Activated T-helper 1 cell treated with anti-CD3 and anti-CD28 coated beads, Interleukin-12 subunit alpha, Interleukin-12 subunit beta, Interleukin-2, Interleukin-4 antibody, amounts not matched to agents 30 ng/mL and 10 ng/mL and 1 ng/mL, durations not matched to agents 14 hours and 24 hours and 36 hours (primary cell): ENCODE measurements at regions not wholly inside any gene's neighbourhood (a gene's known extent, or its start where the extent isn't known, plus 50 kb on each side); places are given as distances from the start of the nearest gene placed in this dataset.

ENCODE experiments used
- DNase-seq: peaks from one replicate; pipeline ENCODE4 v3.0.0; 2021; ENCODE audit warnings: low spot score
- H3K27ac Mint-ChIP-seq: one replicate; pipeline ENCODE4 v1.8.0; 2021; ENCODE audit warnings: mild to moderate bottlenecking, mixed read lengths
- H3K27me3 Mint-ChIP-seq: one replicate; pipeline ENCODE4 v1.8.0; 2022; ENCODE audit warnings: mild to moderate bottlenecking, moderate library complexity, mixed read lengths; ENCODE audit not compliant: insufficient read depth
- H3K36me3 Mint-ChIP-seq: one replicate; pipeline ENCODE4 v1.8.0; 2021; ENCODE audit warnings: low read depth, mixed read lengths
- H3K4me1 Mint-ChIP-seq: one replicate; pipeline ENCODE4 v1.8.0; 2021; ENCODE audit warnings: low read depth, mixed read lengths
- H3K4me3 Mint-ChIP-seq: one replicate; pipeline ENCODE4 v1.8.0; 2021; ENCODE audit warnings: mild to moderate bottlenecking, moderate library complexity, mixed read lengths
- H3K9me3 Mint-ChIP-seq: one replicate; pipeline ENCODE4 v1.8.0; 2021; ENCODE audit warnings: mixed read lengths
- intact Hi-C: fragments of 100-400 bp; cut with micrococcal nuclease; formaldehyde crosslinking; loops from one replicate; pipeline ENCODE4 v1.15.1; 2024

- no peaks in the 10 kb centered on the region for H3K36me3 Mint-ChIP-seq
Measured at GRCh38 chr6:104068281-104068680, 791.4 kb downstream of the HACE1 start.

GRCh38 chr6:104064876-104065275 lies 794.8 kb downstream of the HACE1 start:
- Mint-ChIP-seq H3K27ac (no peak overlapping the region), H3K4me3 (no peak overlapping the region), H3K36me3 (no peaks in the 10 kb centered on the region), H3K27me3 (no peaks in the 10 kb centered on the region), H3K4me1 (no peaks in the 10 kb centered on the region), H3K9me3 (no peaks in the 10 kb centered on the region)
- intact Hi-C loops, result no loop called here
- DNase-seq, result no peak

More at GRCh38 chr6:104068281-104068680, 791.4 kb downstream of the HACE1 start:
- Mint-ChIP-seq H3K27me3 (no peaks in the 10 kb centered on the region), H3K27ac (no peak overlapping the region), H3K4me1 (no peaks in the 10 kb centered on the region), H3K9me3 (no peaks in the 10 kb centered on the region), H3K4me3 (no peak overlapping the region)
- no peak for DNase-seq
- intact Hi-C loops, result no loop called here

- Mint-ChIP-seq H3K27me3 (no peaks in the 10 kb centered on the region), H3K9me3 (no peaks in the 10 kb centered on the region), H3K4me3 (no peak overlapping the region), H3K36me3 (no peaks in the 10 kb centered on the region), H3K4me1 (no peaks in the 10 kb centered on the region), H3K27ac (no peak overlapping the region)
- DNase-seq, result no peak
- intact Hi-C loops, result no loop called here
Measured at GRCh38 chr6:104050455-104050854, 809.3 kb downstream of the HACE1 start.

GRCh38 chr6:104046426-104046825 lies 813.3 kb downstream of the HACE1 start:
- intact Hi-C loops, result no loop called here
- H3K4me1 Mint-ChIP-seq, result no peaks in the 10 kb centered on the region

GRCh38 chr6:104031346-104031745 lies 828.4 kb downstream of the HACE1 start:
- H3K9me3 Mint-ChIP-seq, result no peaks in the 10 kb centered on the region
- intact Hi-C loops, result no loop called here
- H3K27ac Mint-ChIP-seq, result no peak overlapping the region
- no peaks in the 10 kb centered on the region for H3K4me1 Mint-ChIP-seq
- no peak overlapping the region for H3K4me3 Mint-ChIP-seq
- no peaks in the 10 kb centered on the region for H3K27me3 Mint-ChIP-seq
- DNase-seq, result no peak
- no peaks in the 10 kb centered on the region for H3K36me3 Mint-ChIP-seq

More at GRCh38 chr6:104046426-104046825, 813.3 kb downstream of the HACE1 start:
- Mint-ChIP-seq H3K4me3 (no peak overlapping the region), H3K36me3 (no peaks in the 10 kb centered on the region), H3K27me3 (no peaks in the 10 kb centered on the region), H3K9me3 (peaks cover 1% of the 10 kb centered on the region), H3K27ac (no peak overlapping the region)
- no peak for DNase-seq

GRCh38 chr6:104022126-104022525 lies 837.6 kb downstream of the HACE1 start:
- H3K4me3 Mint-ChIP-seq, result no peak overlapping the region
- no peak overlapping the region for H3K27ac Mint-ChIP-seq
- H3K4me1 Mint-ChIP-seq, result no peaks in the 10 kb centered on the region
- DNase-seq, result no peak
- intact Hi-C loops, result no loop called here
- H3K27me3 Mint-ChIP-seq, result no peaks in the 10 kb centered on the region
- H3K36me3 Mint-ChIP-seq, result no peaks in the 10 kb centered on the region
- no peaks in the 10 kb centered on the region for H3K9me3 Mint-ChIP-seq

DNA sequence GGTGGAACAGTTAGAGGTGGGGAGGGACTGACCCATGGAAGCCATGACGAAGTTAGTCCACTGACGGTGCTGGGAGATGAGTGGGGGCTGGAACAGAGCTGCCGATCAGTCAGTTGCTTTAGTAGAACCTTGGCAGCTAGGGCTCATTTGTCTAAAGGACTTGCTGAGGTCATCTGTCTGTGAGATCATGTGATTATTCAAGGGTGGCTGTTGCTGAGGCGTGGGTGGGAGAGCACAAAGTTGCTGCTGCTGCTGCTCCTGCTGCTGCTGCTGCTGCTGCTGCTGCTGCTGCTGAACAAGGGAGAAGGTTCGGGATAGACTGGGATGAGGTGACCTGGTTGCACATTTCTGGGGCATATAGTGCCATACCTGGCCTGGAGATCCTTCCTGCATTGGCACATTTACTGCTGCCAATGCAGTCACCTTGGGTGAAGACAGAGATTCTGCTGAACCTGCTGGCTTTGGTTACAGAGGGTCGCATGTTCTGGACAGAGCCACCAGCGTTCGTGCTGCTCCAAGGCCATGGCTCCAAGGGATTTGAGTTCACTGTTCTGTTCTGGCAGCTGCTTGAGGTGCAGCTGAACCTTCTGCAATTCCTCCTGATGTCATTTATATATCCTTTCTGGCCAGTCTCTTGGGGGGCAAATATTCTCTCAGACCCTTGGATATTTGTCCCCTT lies 840.5 kb downstream of the HACE1 start:
- Mint-ChIP-seq H3K4me3 (no peak overlapping the region), H3K4me1 (no peaks in the 10 kb centered on the region), H3K27me3 (no peaks in the 10 kb centered on the region), H3K36me3 (no peaks in the 10 kb centered on the region), H3K9me3 (no peaks in the 10 kb centered on the region), H3K27ac (no peak overlapping the region)
- intact Hi-C loops, result no loop called here
- no peak for DNase-seq

DNA sequence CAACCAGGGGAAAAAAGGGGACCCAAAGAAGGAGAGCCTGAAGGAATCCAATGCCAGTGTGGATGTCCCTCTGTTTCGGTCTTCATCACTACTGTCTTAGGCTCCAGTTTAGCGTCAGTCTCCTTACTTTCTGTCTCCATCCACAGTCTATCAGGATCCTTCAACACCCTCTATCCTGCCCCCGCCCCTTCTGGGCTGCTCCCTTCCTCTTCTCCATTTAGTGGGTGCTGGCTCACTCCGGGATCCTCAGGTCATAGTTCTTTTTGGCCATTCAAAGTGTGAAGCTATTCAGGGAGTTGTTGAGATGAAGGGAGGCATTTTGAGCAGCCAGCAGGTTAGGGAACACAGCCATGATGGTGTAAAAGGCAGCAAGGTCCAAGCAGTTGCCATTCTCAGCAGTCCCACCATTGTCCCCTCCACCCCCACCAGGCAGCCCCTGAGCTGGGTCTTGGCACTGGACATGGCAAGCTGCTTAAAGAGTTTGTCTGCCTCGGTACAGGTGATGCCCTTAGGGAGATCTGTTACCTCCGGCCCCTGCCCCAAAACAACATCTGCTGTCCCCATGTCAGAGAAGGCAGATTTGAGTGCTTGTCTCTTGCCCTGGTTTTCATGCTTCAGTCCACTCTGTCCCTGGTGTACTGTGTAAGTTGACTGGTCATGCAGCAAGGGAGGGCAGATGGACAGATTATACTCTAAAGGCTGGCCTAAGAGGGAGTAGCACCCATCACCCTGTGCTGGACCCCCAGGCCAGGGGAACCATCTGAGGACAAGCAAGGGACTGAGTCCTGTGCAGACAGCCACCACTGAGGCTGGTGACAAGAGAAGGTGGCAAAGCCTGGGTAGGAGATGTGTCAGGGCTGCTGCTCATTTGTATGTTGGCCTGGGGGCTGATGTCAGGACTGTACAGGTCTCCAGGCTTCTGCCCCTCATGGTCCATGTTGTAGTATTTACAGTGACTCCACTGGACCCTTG lies 842.0 kb downstream of the HACE1 start:
- no peak for DNase-seq
- intact Hi-C loops, result no loop called here
- Mint-ChIP-seq H3K9me3 (no peaks in the 10 kb centered on the region), H3K27ac (no peak overlapping the region), H3K4me1 (no peaks in the 10 kb centered on the region), H3K27me3 (no peaks in the 10 kb centered on the region), H3K36me3 (no peaks in the 10 kb centered on the region), H3K4me3 (no peak overlapping the region)

DNA sequence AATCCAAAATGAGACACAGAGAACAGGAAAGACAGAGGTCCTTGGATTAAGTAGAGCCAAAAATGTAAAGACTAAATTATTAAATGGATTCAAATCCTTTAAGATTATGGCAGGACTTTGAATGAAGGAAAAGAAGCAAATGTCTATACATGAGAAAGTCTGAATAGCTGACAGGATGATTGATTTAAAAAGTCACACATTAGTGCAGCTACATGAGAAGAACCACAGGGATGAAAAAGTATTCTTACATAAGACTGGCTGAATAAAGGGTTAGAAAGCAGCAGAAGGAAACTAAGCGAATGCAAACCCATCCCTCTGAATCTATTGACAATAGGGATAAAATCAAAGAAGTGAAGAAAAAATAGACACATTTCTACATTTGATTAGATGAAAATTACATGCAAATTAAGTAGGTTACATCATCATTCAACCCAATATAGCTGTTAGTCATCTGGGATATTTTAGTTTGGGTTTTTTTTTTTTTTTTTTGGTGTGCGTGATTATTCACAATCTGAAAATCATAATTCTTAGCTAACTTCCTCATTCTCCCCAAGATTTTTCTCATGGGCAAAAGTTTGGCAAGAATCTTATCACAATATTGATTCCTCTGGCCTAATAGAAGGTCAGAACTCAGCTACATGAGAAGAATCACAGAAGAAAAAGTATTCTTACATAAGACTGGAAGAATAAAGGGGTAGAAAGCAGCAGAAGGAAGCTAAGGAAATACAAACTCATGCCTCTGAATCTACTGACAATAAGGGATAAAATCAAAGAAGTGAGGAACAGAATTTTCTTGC lies 845.4 kb downstream of the HACE1 start:
- H3K9me3 Mint-ChIP-seq, result no peaks in the 10 kb centered on the region
- H3K27me3 Mint-ChIP-seq, result no peaks in the 10 kb centered on the region
- no peaks in the 10 kb centered on the region for H3K4me1 Mint-ChIP-seq
- no peak overlapping the region for H3K4me3 Mint-ChIP-seq
- intact Hi-C loops, result no loop called here
- H3K36me3 Mint-ChIP-seq, result no peaks in the 10 kb centered on the region
- no peak for DNase-seq
- no peak overlapping the region for H3K27ac Mint-ChIP-seq

DNA sequence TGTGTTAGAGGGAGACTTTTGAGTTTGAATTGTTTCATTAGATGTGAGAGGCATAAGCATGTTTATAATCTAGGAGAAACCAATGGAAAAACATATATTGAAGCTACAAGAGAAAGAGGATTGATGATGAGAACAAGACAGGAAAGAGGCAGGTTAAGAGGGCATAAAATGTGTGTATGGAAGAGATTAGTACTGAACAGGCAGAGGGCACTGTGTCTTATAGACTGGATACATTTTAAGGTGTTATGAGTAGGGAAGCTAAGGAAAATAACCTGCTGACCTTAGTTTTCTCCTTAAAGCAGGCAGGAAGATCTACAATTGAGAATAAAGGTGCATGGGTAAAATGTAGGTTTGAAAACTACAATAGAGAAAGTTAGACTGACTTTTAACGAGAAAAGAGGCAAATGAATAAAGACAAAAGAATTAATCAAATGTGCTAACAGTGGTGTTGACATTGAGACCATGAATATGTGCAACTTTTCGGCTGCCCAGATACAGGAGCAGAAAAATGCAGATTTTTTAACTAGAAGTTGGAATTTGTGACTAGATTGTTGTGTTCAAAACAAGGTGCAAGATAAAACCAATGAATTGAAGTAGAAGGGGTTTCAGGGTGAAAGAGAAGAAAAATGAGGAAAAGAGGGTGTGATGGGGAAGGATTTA lies 846.3 kb downstream of the HACE1 start:
- H3K27ac Mint-ChIP-seq, result no peak overlapping the region
- H3K36me3 Mint-ChIP-seq, result no peaks in the 10 kb centered on the region
- H3K27me3 Mint-ChIP-seq, result no peaks in the 10 kb centered on the region
- intact Hi-C loops, result no loop called here
- H3K4me3 Mint-ChIP-seq, result no peak overlapping the region
- H3K4me1 Mint-ChIP-seq, result no peaks in the 10 kb centered on the region
- no peaks in the 10 kb centered on the region for H3K9me3 Mint-ChIP-seq
- no peak for DNase-seq

DNA sequence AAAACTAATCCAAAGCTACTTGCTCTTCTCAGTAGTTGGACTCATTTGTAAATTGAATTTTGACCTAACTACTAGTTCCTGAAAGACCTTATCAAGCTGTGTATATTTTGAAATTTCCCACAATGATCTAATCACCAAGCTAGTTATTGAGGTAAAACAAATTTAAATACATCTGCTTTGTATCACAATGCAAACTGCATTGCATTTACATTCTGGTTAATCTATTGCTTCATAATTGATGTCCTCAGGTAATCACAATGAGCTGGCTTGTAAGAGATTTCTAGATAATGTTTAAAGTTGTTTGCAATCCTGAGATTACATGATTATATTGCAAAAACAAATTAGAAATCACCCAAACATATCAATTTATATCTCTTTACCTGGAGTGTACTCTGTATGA lies 848.8 kb downstream of the HACE1 start:
- H3K9me3 Mint-ChIP-seq, result no peaks in the 10 kb centered on the region
- H3K36me3 Mint-ChIP-seq, result no peaks in the 10 kb centered on the region
- intact Hi-C loops, result no loop called here
- no peak for DNase-seq
- no peaks in the 10 kb centered on the region for H3K4me1 Mint-ChIP-seq
- H3K27ac Mint-ChIP-seq, result no peak overlapping the region
- H3K4me3 Mint-ChIP-seq, result no peak overlapping the region
- H3K27me3 Mint-ChIP-seq, result no peaks in the 10 kb centered on the region

GRCh38 chr6:104003803-104004516 lies 855.8 kb downstream of the HACE1 start:
- H3K4me1 Mint-ChIP-seq, result no peaks in the 10 kb centered on the region
- intact Hi-C loops, result no loop called here
- DNase-seq, result no peak
- no peaks in the 10 kb centered on the region for H3K27me3 Mint-ChIP-seq
- no peaks in the 10 kb centered on the region for H3K36me3 Mint-ChIP-seq
- H3K4me3 Mint-ChIP-seq, result no peak overlapping the region
- H3K9me3 Mint-ChIP-seq, result no peaks in the 10 kb centered on the region
- no peak overlapping the region for H3K27ac Mint-ChIP-seq
